ENCODE measurements at regions not wholly inside any gene's neighbourhood (a gene's known extent, or its start where the extent isn't known, plus 50 kb on each side); places are given as distances from the start of the nearest gene placed in this dataset.

DNA sequence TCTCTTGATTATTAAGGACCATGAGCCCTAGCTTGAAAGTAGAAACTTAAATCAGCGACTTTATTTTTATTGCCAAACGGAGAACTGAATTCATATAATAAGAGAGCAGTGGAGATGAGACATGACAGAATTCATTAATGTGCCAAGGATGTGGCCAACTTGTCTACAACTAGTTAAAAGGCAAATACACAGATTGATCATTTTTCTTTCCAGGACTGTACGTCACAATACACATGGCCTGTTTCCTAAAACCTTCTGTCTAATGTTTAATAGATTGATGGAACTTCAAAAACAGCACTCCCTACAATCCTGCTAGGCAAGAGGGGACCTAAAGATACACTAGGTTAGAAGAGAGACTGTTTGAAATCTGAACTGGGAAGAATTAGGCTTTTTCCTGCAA lies 647.8 kb downstream of the SATB2 start:
- Histone ChIP-seq H3K36me3 (no peaks in the 10 kb centered on the region), H3K9me3 (no peaks in the 10 kb centered on the region), H3K4me3 (replicated peaks in 1 of 3) (no peak overlapping the region), H3K27ac (no peak overlapping the region), H3K27me3 (no peaks in the 10 kb centered on the region), H3K4me1 (no peaks in the 10 kb centered on the region)
- 76 to 82% methylated on average over 3 of the region's 3 CpGs for WGBS, 2 donors
- intact Hi-C loops (cut with DNase I): no loop called here
- TF ChIP-seq, protein P1, sequence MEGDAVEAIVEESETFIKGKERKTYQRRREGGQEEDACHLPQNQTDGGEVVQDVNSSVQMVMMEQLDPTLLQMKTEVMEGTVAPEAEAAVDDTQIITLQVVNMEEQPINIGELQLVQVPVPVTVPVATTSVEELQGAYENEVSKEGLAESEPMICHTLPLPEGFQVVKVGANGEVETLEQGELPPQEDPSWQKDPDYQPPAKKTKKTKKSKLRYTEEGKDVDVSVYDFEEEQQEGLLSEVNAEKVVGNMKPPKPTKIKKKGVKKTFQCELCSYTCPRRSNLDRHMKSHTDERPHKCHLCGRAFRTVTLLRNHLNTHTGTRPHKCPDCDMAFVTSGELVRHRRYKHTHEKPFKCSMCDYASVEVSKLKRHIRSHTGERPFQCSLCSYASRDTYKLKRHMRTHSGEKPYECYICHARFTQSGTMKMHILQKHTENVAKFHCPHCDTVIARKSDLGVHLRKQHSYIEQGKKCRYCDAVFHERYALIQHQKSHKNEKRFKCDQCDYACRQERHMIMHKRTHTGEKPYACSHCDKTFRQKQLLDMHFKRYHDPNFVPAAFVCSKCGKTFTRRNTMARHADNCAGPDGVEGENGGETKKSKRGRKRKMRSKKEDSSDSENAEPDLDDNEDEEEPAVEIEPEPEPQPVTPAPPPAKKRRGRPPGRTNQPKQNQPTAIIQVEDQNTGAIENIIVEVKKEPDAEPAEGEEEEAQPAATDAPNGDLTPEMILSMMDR (IDR thresholded peaks at IDR 0.05): no peak
- no peak for TF ChIP-seq POLR2A (IDR thresholded peaks at IDR 0.05)
- no peak for DNase-seq

DNA sequence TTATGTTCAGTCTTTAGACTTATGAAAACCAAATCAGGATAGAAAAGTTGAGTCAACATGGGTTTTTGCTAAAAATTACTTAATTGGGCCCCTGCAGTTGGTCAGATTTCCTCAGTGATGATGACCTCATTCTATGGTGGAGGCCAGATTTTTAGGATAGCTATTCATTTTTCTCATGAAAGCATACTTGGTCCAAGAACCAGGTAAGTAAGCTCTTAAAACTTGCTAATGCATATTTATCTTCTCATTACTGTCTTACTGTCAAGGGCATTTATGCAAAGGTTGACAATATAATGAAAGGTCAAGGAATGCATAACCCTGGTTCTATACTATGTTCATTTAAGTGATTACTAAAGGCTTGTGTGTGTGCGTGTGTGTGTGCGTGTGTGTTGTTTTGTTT lies 650.6 kb downstream of the SATB2 start:
- Histone ChIP-seq H3K4me3 (replicated peaks in 1 of 3) (no peak overlapping the region), H3K27ac (no peak overlapping the region), H3K27me3 (no peaks in the 10 kb centered on the region), H3K9me3 (no peaks in the 10 kb centered on the region), H3K36me3 (no peaks in the 10 kb centered on the region), H3K4me1 (no peaks in the 10 kb centered on the region)
- TF ChIP-seq POLR2A (IDR thresholded peaks at IDR 0.05): no peak
- TF ChIP-seq, protein P1 (IDR thresholded peaks at IDR 0.05): no peak
- WGBS, 2 donors: 84 to 86% methylated on average over 2 of the region's 2 CpGs
- DNase-seq: no peak
- intact Hi-C loops (cut with DNase I): no loop called here

DNA sequence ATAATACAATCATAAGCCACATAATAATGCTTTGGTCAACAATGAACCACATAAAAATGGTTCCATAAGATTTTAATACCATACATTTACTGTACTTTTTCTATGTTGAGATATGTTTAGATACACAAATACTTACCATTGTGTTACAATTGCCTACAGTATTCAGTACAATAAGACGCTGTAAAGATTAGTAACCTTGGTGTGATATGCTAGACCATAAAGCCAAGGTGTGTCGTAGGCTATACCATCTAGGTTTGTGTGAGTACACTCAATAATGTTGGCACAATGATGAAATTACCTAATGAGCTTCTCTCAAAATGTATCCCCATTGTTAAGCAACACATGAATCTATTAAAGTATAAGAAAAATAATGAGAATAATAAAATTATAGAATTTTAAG lies 662.3 kb downstream of the SATB2 start:
- DNase-seq: no peak
- no peaks in the 10 kb centered on the region for H3K27me3 ChIP-seq
- no peaks in the 10 kb centered on the region for H3K4me1 ChIP-seq
- TF ChIP-seq, protein P1 (IDR thresholded peaks at IDR 0.05): no peak
- TF ChIP-seq POLR2A (IDR thresholded peaks at IDR 0.05): no peak
- no peaks in the 10 kb centered on the region for H3K9me3 ChIP-seq
- H3K36me3 ChIP-seq: no peaks in the 10 kb centered on the region
- no peak overlapping the region for H3K27ac ChIP-seq
- H3K4me3 ChIP-seq (replicated peaks in 1 of 3): no peak overlapping the region
- WGBS, 2 donors: 92 to 95% methylated on average over 2 of the region's 2 CpGs
- intact Hi-C loops (cut with DNase I): no loop called here

DNA sequence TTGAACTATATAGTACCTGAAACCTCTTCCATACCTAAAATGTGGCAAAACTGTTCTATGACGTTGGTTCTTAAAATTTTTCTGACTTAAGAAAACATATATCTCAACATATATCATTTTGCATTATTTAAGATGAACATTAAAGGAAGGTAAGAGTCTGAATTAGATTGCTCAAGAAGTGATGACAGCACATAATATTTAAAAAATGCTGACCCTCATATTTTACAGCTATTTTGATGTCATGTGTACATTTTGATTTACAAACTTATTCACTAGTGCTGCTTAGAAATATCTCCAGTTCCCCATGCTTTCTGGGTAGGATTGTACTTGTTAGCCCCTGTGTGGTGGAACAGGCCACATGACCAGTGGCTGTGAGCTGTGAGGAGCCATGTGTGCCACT lies 666.1 kb downstream of the SATB2 start:
- intact Hi-C loops (cut with DNase I): no loop called here
- DNase-seq: no peak
- Histone ChIP-seq H3K27ac (no peak overlapping the region), H3K9me3 (no peaks in the 10 kb centered on the region), H3K4me3 (replicated peaks in 1 of 3) (no peak overlapping the region), H3K36me3 (no peaks in the 10 kb centered on the region), H3K4me1 (no peaks in the 10 kb centered on the region), H3K27me3 (no peaks in the 10 kb centered on the region)
- 0% methylated on average over 1 of the region's 1 CpG for WGBS, 2 donors
- TF ChIP-seq POLR2A (IDR thresholded peaks at IDR 0.05): no peak
- TF ChIP-seq, protein P1 (IDR thresholded peaks at IDR 0.05): no peak

DNA sequence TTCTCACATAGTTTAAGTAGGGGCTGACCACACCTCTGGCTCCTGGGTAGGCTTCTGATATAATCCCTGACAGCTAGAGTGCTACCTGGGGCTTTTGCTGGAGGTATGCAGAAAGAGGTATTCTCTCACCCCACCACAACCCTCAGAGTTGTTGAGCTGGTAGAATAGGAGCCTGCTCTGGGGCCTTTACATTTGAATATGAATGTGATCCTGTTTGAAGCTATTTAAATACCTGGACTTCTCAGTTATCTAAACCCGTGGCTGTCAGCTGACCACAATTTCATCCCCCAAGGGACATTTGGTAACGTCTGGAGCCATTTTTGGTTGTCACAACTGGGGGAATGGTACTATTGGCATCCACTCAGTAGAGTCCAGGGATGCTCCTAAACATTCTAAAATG lies 669.1 kb downstream of the SATB2 start:
- TF ChIP-seq, protein P1 (IDR thresholded peaks at IDR 0.05): no peak
- TF ChIP-seq POLR2A (IDR thresholded peaks at IDR 0.05): no peak
- no peak overlapping the region for H3K4me3 ChIP-seq (replicated peaks in 1 of 3)
- H3K36me3 ChIP-seq: no peaks in the 10 kb centered on the region
- no peaks in the 10 kb centered on the region for H3K9me3 ChIP-seq
- DNase-seq: no peak
- H3K27me3 ChIP-seq: no peaks in the 10 kb centered on the region
- intact Hi-C loops (cut with DNase I): no loop called here
- no peak overlapping the region for H3K27ac ChIP-seq
- no peaks in the 10 kb centered on the region for H3K4me1 ChIP-seq
- 24 to 35% methylated on average over 2 of the region's 2 CpGs for WGBS, 2 donors

Measured in thyroid gland (tissue), 4 donors.